DMS114 treated with DMSO at 0.1 percent for 48 hours (cell line): ENCODE measurements at regions not wholly inside any gene's neighbourhood (a gene's known extent, or its start where the extent isn't known, plus 50 kb on each side); places are given as distances from the start of the nearest gene placed in this dataset.
"Not testable (repeated sequence)": the region's sequence is repeated elsewhere in the genome, so short reads cannot be mapped to it uniquely, and the experiment has no call there.

Experiments
- DNase-seq: peaks from one replicate; lab custom pipeline; 2025; ENCODE audit not compliant: unreplicated experiment; lab: John Stamatoyannopoulos, UW

DNA sequence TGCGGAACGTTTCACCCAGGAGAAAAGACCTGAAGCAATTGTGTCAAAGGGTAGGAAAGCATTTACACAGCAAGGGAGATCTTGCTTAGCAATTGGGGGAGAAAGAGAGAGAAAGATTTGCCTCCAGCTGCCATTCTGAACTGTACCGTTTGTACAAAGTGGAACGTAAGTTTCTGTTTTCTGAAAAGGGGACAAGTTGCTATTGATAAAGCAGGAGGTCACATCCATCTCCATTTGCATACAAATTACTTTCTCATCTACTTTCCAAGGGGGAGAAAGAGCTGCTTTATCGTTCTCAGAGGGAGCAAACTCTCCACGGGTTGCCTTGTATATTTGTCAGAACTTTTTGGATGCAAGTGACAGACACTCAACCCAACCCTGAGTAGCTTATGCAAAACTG lies 92.0 kb upstream of the CARD11 start:
- DNase-seq, result no peak

GRCh38 chr7:3138206-3138605 lies 94.5 kb upstream of the CARD11 start:
- no peak for DNase-seq

DNA sequence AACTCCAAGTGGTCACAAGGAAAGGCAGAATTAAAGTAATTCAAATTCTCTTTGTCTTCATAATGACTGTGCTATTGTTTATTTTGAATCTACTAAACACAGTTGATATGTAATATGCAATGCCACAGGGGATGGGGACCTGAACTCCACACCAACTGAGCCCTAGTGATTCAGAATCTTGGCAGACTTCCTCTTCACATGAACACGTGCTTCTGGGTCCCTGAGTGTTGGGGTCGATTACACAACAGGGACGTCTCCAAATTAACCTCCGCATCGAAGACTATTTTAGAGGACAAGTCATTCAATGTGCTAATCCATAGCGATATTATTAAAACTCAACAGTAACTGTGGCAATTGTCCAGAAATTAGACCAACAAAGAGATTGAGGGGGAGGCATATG lies 95.3 kb upstream of the CARD11 start:
- DNase-seq, result no peak

GRCh38 chr7:3140834-3141233 lies 97.2 kb upstream of the CARD11 start:
- DNase-seq, result no peak

DNA sequence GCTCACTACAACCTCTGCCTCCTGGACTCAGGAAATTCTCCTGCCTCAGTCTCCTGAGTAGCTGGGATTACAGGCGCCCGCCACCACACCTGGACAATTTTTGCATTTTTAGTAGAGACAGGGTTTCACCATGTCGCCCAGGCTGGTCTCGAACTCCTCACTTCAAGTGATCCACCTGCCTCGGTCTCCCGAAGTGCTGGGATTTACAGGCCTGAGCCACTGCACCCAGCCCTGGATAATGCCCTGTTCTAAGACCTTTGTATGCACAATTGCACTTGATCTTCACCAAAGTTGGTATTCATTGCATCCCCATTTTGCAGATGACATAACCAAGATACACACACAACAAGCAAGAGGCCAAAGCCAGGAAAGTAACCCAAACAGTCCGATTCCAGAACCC lies 97.7 kb upstream of the CARD11 start:
- no peak for DNase-seq

GRCh38 chr7:3143869-3144775 lies 100.5 kb upstream of the CARD11 start:
- no peak for DNase-seq

- DNase-seq, result not testable (repeated sequence)
Observed at GRCh38 chr7:3144776-3145125, 101.1 kb upstream of the CARD11 start.

- DNase-seq, result no peak
Observed at GRCh38 chr7:3146571-3147226, 103.0 kb upstream of the CARD11 start.

DNA sequence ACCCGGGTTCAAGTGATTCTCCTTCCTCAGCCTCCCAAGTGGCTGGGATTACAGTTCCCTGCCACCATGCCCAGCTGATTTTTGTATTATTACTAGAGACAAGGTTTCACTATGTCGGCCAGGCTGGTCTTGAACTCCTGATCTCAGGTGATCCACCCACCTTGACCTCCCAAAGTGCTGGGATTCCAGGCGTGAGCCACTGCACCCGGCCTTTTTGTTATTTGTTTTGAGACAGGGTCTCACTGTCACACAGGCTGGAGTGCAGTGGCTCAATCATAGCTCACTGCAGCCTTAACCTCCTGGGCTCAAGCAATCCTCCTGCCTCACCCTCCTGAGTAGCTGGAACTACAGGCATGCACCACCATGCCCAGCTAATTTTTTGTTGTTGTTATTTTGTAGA lies 104.8 kb upstream of the CARD11 start:
- DNase-seq, result not testable (repeated sequence)

DNA sequence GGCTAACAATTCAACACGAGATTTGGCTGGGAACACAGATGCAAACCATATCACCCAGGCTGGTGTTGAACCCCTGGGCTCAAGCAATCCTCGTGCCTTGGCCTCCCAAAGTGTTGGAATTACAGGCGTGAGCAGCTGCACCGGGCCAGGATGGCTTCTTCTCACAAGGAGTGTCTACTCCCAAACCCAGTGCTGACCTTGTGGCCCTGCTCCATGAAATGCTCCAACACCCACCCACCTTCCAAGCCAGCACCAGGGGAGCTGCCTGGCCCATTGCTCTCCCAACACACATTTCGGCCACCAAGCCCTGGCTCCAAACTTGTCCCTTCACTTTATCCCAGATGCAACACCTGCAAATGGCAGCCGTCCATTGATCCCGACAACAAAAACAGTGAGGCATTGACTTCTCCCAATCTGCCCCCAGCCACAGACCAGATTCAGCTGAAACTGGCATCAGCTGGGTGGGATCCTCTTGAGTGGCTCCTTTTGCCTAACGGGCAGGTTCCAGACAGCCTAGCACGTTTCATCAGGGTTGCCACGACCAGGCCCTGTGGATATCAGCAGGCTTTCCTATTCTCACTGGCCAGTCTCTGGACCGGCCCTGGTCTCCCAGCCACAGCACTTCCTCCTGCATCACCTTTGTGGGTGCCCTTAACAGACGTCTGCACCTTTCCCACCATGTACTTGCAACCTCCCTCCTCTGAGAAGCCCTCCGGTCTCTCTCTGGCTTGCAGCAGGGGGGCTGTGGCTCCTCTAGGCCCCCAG lies 105.7 kb upstream of the CARD11 start:
- DNase-seq, result no peak

GRCh38 chr7:3150027-3150426 lies 106.4 kb upstream of the CARD11 start:
- no peak for DNase-seq

- no peak for DNase-seq
Observed at GRCh38 chr7:3151784-3152183, 108.1 kb upstream of the CARD11 start.

DNA sequence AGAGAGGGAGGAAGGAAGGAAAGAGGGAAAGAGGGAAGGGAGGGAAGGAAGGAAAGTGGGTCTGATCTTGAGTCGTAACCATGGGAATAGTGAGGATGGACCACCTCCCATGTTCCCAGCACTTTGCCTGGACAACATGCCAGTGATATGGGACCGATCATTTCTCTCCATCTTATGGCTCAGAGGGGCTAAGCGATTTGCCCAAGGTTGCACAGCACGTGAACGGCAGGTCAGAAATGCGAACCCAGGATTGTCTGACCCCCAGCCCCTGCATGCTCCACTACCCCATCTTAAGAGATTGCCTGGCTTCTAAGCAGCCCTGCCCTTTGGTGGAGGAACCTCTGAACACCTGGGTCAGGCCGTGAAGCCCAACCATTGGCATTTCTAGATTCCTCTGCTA lies 109.0 kb upstream of the CARD11 start:
- DNase-seq, result no peak

GRCh38 chr7:3153118-3153517 lies 109.5 kb upstream of the CARD11 start:
- DNase-seq, result no peak

DNA sequence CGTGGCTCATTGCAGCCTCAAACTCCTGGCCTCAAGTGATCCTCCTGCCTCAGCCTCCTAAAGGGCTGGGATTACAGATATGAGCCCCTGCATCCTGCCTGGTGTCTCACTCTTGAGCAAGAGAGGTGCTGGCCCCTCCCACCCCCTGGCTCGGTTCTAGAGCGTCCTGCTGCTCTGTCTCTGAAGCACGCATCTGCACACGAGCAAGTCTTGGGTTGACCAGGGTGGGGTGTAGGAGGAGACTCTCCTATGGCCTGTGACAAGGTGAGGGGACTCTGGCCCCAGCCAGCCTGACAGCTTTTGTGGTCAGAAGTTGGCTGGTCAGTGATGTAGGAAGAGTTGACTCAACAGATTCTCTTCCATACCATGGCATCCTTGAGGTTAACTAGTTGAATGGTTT lies 110.7 kb upstream of the CARD11 start:
- DNase-seq, result no peak

- DNase-seq, result peak; percentile 35
Observed at GRCh38 chr7:3154881-3155494, 111.3 kb upstream of the CARD11 start.

DNA sequence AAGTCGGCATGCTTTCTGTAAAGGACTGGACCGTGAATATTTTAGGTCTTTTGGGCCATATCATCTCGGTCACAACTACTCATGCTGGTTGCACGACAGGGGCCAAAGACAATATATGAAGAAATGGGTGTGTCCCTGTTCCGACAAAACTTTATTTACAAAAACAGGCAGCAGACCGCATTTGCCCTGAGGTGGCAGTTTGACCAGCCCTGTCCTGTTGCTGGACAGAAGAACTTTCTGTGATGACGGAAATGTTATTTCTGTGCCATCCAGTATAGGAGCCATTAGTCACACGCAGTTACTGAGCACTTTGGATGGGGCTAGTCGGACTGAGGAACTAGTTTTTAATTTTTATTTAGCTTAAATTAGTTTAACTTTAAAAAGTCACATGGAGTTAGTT lies 112.8 kb upstream of the CARD11 start:
- DNase-seq, result no peak

DNA sequence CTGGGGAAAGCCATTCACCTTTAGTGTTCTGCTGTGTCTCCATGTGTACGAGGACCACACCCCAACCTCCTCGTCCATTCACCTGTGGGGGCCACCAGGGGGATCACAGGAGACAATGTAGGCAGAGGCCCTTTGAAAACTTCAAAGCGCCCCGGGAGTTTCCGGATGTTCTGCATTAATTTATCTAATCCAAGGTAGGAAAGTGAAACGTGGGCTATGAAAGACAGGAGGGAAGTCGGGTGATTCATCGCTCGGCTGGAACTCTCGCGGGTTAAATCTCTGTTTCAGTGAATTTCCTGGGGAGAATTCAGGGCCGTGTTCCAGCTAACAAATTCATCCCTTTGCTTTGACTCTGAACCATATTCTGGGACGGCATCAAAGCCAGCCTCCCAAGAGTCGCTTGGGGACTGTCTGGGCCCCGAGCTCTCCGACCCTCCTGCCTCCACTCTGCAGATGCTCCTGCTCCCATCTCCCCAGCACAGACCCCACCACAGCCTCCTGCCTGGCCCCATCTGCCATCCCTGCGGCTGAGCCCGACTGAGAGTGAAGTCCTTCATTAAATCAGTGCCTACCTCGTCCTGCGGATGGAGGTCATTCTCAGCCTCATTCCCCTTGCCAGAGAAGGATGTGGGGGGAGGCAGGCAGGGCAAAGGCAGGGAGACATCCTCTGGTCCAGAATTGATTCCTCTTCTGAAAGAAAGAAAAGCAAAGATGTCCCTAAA lies 114.1 kb upstream of the CARD11 start:
- DNase-seq, result no peak

DNA sequence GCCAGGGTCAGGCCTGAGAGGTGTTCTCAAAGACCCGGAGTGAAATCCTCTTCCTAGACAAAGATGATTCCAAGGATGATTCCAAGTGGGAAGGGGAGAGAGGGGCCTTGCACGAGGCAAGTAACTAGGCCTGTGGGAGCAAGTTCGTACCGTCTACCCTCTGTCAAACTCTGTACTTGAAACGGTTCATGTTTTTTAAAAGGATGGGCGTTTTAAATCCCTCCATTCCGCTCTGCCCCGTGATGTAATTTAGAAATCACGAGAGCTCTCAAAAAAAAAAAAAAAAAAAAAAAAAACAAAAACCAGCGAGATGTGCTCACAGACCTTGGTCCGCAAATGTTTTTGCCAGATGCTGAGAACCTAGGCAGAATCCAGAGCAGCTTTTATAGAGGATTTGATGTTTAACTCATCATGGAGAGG lies 114.7 kb upstream of the CARD11 start:
- DNase-seq, result no peak

- DNase-seq, result no peak
Observed at GRCh38 chr7:3159039-3159438, 115.4 kb upstream of the CARD11 start.

DNA sequence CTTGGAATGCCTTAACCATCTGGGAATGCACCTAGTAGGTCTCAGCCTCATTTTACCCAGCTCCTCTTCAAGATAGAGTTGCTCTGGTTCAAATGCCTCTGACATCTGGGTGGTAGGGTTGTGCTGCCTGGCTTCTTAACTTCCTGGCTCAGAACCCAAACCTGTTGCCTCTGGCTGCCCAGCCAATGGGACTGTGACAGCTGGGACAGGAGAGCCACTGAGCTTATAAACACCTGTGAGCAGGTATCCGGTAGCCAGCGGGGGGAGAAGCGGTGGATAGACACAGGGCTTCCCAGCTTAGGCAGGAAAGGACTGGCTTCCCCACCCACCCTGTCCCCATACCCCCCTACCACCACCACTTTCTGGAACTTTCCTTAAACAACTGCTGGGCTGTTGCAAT lies 115.8 kb upstream of the CARD11 start:
- DNase-seq, result no peak
